Loucy (cell line): ENCODE measurements at regions not wholly inside any gene's neighbourhood (a gene's known extent, or its start where the extent isn't known, plus 50 kb on each side); places are given as distances from the start of the nearest gene placed in this dataset.

ENCODE experiments used
- CTCF ChIP-seq: fragments of 200-600 bp; sonication (generic); conservative IDR thresholded peaks from 2 replicates; pipeline ENCODE4 v1.5.1; 2014; ENCODE audit warnings: mild to moderate bottlenecking, antibody characterized with exemption, low read length
- EZH2phosphoT487 ChIP-seq: fragments of 200-600 bp; IDR thresholded peaks from 2 replicates; pipeline ENCODE4 v1.6.1; 2018; ENCODE audit warnings: antibody characterized with exemption, mild to moderate bottlenecking, moderate library complexity, borderline replicate concordance

- no peak for TF ChIP-seq CTCF
- TF ChIP-seq EZH2phosphoT487 = no peak
Observed at GRCh38 chr6:170040906-170041305, 250.0 kb downstream of the DLL1 start.
